CD4-positive, alpha-beta T cell (primary cell): ENCODE measurements at regions not wholly inside any gene's neighbourhood (a gene's known extent, or its start where the extent isn't known, plus 50 kb on each side); places are given as distances from the start of the nearest gene placed in this dataset.

Experiments used
- ATAC-seq: fragments of 200-7000 bp; cut with Tn5 transposase; one replicate; pipeline ENCODE4 v1.10.0; 2022; ENCODE audit warnings: mild to moderate bottlenecking; ENCODE audit not compliant: poor library complexity
- CTCF ChIA-PET: fragments of 350-600 bp; sonication (Branson Sonifier 250); formaldehyde crosslinking; loops from one replicate; lab custom pipeline; 2021; ENCODE audit warnings: antibody characterized with exemption, inconsistent platforms; lab: Charles Lee
- POLR2A ChIA-PET: fragments of 350-600 bp; sonication (Branson Sonifier 250); formaldehyde crosslinking; loops from one replicate; lab custom pipeline; 2021; ENCODE audit warnings: antibody characterized with exemption, inconsistent platforms; lab: Charles Lee
- DNase-seq, 14 experiments: peaks; one replicate each; pipeline ENCODE4 v3.0.0-alpha.2; 2013 to 2020; ENCODE audit warnings: mixed read lengths in 2 of 14
- H3K27ac ChIP-seq, 2 donors: one replicate each; pipeline versions ENCODE4 v1.5.1 to v1.7.0; 2013; ENCODE audit warnings: low read length in 2 of 2, low read depth in 1 of 2, mild to moderate bottlenecking in 1 of 2
- H3K27me3 ChIP-seq, 2 experiments: 1 replicate in 1 of 2; 2 replicates in 1 of 2; pipeline versions ENCODE4 v1.6.1 to v1.7.0; 2013; ENCODE audit warnings: low read length in 2 of 2, control low read depth in 1 of 2, mild to moderate bottlenecking in 1 of 2, moderate library complexity in 1 of 2; ENCODE audit not compliant: insufficient read depth in 2 of 2, control insufficient read depth in 1 of 2
- H3K36me3 ChIP-seq: one replicate; pipeline ENCODE4 v1.6.1; 2013; ENCODE audit warnings: low read length, control low read depth; ENCODE audit not compliant: insufficient read depth
- H3K4me1 ChIP-seq: one replicate; pipeline ENCODE4 v1.6.1; 2013; ENCODE audit warnings: low read length, control low read depth; ENCODE audit not compliant: insufficient read depth
- H3K4me3 ChIP-seq: one replicate; pipeline ENCODE4 v1.5.1; 2013; ENCODE audit warnings: mild to moderate bottlenecking, low read length, moderate library complexity
- H3K9me3 ChIP-seq, 2 experiments: 1 replicate in 1 of 2; 2 replicates in 1 of 2; pipeline versions ENCODE4 v1.6.1 to v1.7.0; 2013; ENCODE audit warnings: low read length in 2 of 2, mild to moderate bottlenecking in 2 of 2, control low read depth in 1 of 2, moderate library complexity in 1 of 2; ENCODE audit not compliant: control insufficient read depth in 1 of 2, insufficient read depth in 1 of 2
- H3K27ac Mint-ChIP-seq: one replicate; pipeline ENCODE4 v1.8.0; 2020; ENCODE audit warnings: mixed read lengths
- H3K27me3 Mint-ChIP-seq: one replicate; pipeline ENCODE4 v1.8.0; 2021; ENCODE audit warnings: mixed read lengths
- H3K36me3 Mint-ChIP-seq: one replicate; pipeline ENCODE4 v1.8.0; 2021; ENCODE audit warnings: low read depth, mixed read lengths
- H3K4me1 Mint-ChIP-seq: one replicate; pipeline ENCODE4 v1.8.0; 2021; ENCODE audit warnings: low read depth, mixed read lengths
- H3K4me3 Mint-ChIP-seq: one replicate; pipeline ENCODE4 v1.8.0; 2020; ENCODE audit warnings: mild to moderate bottlenecking, mixed read lengths
- H3K9me3 Mint-ChIP-seq: one replicate; pipeline ENCODE4 v1.8.0; 2020; ENCODE audit warnings: mixed read lengths
- intact Hi-C, 2 experiments: fragments of 100-400 bp; cut with DNase I in 1 of 2; cut with micrococcal nuclease in 1 of 2; formaldehyde crosslinking; loops; one replicate each; pipeline versions ENCODE4 v1.15.1 to v1.9.0; 2023 to 2025; cut with DNase I, micrococcal nuclease
- TF ChIP-seq, protein P1 (sequence below): fragments of 200-600 bp; IDR thresholded peaks from one replicate; pipeline ENCODE4 v1.8.0; 2022; ENCODE audit warnings: antibody characterized with exemption, mild to moderate bottlenecking

DNA sequence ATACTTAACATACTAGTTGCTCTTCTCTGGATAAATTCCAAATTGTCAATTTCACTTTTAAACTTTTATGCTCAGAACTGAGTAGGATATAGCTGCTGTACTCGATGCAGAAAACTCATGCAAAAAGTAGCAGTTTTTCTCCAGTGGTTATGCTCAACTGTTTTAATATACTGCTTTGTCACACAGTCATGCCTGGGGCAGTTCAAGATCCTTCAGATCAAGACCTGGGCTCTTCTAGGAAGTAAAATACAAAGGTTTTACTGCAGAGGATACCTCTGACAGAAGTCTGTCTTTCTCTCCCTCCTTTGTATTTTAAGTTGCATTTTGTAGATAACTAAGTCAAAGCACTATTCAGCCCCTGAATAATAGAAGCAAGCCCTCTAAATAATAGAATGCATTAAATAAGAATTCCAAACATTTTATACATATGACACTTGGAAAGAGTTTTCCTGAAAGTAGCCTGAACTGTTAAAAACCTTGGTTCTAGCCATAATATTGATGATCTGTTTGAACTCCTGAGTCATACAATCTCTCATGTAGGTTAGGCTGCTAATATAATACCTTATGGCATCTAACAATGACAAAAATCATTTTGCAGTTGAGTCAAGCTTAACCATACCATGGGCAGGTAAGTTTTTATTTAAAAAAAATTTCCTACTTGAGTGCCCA, 183.3 kb upstream of the TRIB2 start:
- Mint-ChIP-seq H3K27me3 (no peaks in the 10 kb centered on the region), H3K4me3 (no peak overlapping the region), H3K27ac (no peak overlapping the region), H3K9me3 (no peaks in the 10 kb centered on the region), H3K4me1 (peaks cover 36% of the 10 kb centered on the region), H3K36me3 (no peaks in the 10 kb centered on the region)
- Histone ChIP-seq H3K36me3 (no peaks in the 10 kb centered on the region), H3K4me3 (no peak overlapping the region), H3K27ac (no peak overlapping the region), H3K9me3 (no peaks in the 10 kb centered on the region), H3K27me3 (no peaks in the 10 kb centered on the region), H3K4me1 (peaks cover 5% of the 10 kb centered on the region)
- no peak for DNase-seq
- POLR2A ChIA-PET, result interaction anchor here (1.1 kb wide), 1 partner anchor 182 kb away, joined by 3 read pairs; no protein-coding TSS in a partner anchor
- no peak for ATAC-seq
- CTCF ChIA-PET, result interaction anchor here (0.6 to 1.5 kb wide), 2 partner anchors 14 to 102 kb away, joined by 3 to 4 read pairs; no protein-coding TSS in a partner anchor
- intact Hi-C loops, result no loop called here
- TF ChIP-seq, protein P1, sequence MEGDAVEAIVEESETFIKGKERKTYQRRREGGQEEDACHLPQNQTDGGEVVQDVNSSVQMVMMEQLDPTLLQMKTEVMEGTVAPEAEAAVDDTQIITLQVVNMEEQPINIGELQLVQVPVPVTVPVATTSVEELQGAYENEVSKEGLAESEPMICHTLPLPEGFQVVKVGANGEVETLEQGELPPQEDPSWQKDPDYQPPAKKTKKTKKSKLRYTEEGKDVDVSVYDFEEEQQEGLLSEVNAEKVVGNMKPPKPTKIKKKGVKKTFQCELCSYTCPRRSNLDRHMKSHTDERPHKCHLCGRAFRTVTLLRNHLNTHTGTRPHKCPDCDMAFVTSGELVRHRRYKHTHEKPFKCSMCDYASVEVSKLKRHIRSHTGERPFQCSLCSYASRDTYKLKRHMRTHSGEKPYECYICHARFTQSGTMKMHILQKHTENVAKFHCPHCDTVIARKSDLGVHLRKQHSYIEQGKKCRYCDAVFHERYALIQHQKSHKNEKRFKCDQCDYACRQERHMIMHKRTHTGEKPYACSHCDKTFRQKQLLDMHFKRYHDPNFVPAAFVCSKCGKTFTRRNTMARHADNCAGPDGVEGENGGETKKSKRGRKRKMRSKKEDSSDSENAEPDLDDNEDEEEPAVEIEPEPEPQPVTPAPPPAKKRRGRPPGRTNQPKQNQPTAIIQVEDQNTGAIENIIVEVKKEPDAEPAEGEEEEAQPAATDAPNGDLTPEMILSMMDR, result no peak

DNA sequence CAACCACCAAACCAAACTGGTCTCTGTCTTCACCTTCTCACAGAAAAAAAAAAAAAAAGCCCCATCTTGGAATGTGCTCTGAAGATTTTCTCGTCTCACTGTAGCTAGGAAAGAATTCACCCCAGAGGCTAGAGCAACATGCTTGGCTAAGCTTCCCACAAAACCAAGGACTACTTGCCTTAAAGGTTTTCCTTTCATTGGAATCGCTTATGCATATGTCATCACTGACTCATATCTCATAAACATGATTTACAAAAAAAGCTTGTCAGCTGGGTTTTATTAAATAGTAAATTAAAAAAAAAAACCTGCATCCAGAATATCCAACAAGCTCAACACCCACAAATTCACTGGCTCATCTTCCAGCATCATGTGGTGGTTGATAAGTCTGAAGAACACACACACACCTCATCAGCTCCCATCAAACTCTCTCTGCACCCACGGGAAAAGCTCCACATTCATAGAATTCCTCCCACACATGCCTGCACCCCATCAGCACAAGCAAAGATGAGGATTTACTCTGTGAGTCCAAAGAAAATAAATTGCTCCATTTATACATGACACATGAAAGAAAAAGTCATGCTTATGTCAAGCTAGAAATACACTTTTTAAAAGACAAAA, 182.0 kb upstream of the TRIB2 start:
- CTCF ChIA-PET, result interaction anchor here (0.5 to 1.5 kb wide), 4 partner anchors 12 to 181 kb away, joined by 3 to 4 read pairs (median 4); partner anchors contain the start of gene TRIB2
- H3K9me3 Mint-ChIP-seq, result no peaks in the 10 kb centered on the region
- no peaks in the 10 kb centered on the region for H3K27me3 ChIP-seq
- no peak overlapping the region for H3K27ac Mint-ChIP-seq
- TF ChIP-seq, protein P1, result no peak
- H3K4me3 ChIP-seq, result no peak overlapping the region
- H3K36me3 ChIP-seq, result no peaks in the 10 kb centered on the region
- peaks cover 36% of the 10 kb centered on the region for H3K4me1 Mint-ChIP-seq
- intact Hi-C loops, result no loop called here
- no peak for ATAC-seq
- H3K36me3 Mint-ChIP-seq, result no peaks in the 10 kb centered on the region
- no peak overlapping the region for H3K27ac ChIP-seq
- H3K27me3 Mint-ChIP-seq, result no peaks in the 10 kb centered on the region
- H3K9me3 ChIP-seq, result no peaks in the 10 kb centered on the region
- no peak for DNase-seq
- POLR2A ChIA-PET, result interaction anchor here (0.7 to 0.9 kb wide), 3 partner anchors 33 to 47 kb away, joined by 3 read pairs; no protein-coding TSS in a partner anchor
- peaks cover 5% of the 10 kb centered on the region for H3K4me1 ChIP-seq
- H3K4me3 Mint-ChIP-seq, result no peak overlapping the region

DNA sequence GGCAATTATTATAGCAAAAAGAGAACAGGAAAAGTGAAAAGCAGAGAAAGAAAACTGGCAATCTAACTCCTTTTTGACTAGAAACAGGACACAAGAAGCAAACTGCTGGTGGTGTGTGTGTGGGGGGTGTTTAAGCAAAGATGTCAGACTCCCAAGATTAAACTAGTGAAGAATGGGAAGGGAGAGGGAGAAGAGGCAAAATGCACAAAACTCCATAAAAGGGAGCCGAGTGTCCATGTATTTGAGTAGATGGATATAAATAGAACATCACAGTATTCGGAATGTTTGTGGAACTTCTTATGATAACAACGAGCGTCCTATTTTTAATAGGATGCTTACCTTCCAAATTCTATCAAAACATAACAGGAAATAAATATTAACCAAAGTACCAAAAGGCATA, 179.8 kb upstream of the TRIB2 start:
- Mint-ChIP-seq H3K27ac (no peak overlapping the region), H3K36me3 (no peaks in the 10 kb centered on the region), H3K4me1 (peaks cover 36% of the 10 kb centered on the region), H3K4me3 (no peak overlapping the region), H3K27me3 (no peaks in the 10 kb centered on the region), H3K9me3 (no peaks in the 10 kb centered on the region)
- POLR2A ChIA-PET, result no interaction called here
- no peak overlapping the region for H3K4me3 ChIP-seq
- peaks cover 5% of the 10 kb centered on the region for H3K4me1 ChIP-seq
- intact Hi-C loops, result no loop called here
- H3K27ac ChIP-seq, result no peak overlapping the region
- ATAC-seq (no peak), DNase-seq (no peak)
- CTCF ChIA-PET, result no interaction called here
- TF ChIP-seq, protein P1, result no peak
- H3K36me3 ChIP-seq, result no peaks in the 10 kb centered on the region
- no peaks in the 10 kb centered on the region for H3K9me3 ChIP-seq
- no peaks in the 10 kb centered on the region for H3K27me3 ChIP-seq
